OCI-LY1 (cell line): ENCODE measurements at regions not wholly inside any gene's neighbourhood (a gene's known extent, or its start where the extent isn't known, plus 50 kb on each side); places are given as distances from the start of the nearest gene placed in this dataset.

ENCODE experiments used
- EZH2 ChIP-seq: fragments of 200-600 bp; sonication (generic), shearing (Covaris generic); IDR thresholded peaks from 2 replicates; pipeline ENCODE4 v1.8.0; 2017; ENCODE audit warnings: borderline replicate concordance, mixed run types, mild to moderate bottlenecking, antibody characterized with exemption, low read length, moderate library complexity, mixed read lengths
- TF ChIP-seq, protein P1 (sequence below): fragments of 200-600 bp; sonication (generic), shearing (Covaris generic); IDR thresholded peaks from 2 replicates; pipeline ENCODE4 v1.5.1; 2017; ENCODE audit warnings: mild to moderate bottlenecking, antibody characterized with exemption, low read length, moderate library complexity, mixed read lengths

DNA sequence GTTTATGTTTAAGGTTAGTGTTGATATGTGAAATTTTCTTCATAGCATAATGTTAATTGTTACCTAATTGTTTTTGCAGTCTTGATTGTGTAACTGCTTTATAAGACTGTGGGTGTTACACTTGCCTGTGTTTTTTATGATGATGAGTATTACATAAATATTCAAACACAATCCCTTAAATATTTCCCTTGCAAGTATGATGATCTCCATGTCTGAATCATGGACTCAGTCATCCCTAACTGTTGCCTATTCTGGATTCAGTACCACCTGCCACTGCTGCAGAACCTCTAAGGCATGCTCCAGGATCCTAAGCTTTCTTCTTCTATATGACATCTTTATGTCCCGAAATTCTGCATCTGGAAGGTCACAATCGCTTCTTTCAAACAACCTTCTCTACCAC is 246.3 kb upstream of the CLEC14A start:
- TF ChIP-seq, protein P1, sequence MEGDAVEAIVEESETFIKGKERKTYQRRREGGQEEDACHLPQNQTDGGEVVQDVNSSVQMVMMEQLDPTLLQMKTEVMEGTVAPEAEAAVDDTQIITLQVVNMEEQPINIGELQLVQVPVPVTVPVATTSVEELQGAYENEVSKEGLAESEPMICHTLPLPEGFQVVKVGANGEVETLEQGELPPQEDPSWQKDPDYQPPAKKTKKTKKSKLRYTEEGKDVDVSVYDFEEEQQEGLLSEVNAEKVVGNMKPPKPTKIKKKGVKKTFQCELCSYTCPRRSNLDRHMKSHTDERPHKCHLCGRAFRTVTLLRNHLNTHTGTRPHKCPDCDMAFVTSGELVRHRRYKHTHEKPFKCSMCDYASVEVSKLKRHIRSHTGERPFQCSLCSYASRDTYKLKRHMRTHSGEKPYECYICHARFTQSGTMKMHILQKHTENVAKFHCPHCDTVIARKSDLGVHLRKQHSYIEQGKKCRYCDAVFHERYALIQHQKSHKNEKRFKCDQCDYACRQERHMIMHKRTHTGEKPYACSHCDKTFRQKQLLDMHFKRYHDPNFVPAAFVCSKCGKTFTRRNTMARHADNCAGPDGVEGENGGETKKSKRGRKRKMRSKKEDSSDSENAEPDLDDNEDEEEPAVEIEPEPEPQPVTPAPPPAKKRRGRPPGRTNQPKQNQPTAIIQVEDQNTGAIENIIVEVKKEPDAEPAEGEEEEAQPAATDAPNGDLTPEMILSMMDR: no peak
- no peak for TF ChIP-seq EZH2
